WTC11 (cell line): ENCODE measurements at regions not wholly inside any gene's neighbourhood (a gene's known extent, or its start where the extent isn't known, plus 50 kb on each side); places are given as distances from the start of the nearest gene placed in this dataset.

Source experiments
- ATAC-seq: fragments of 200-7000 bp; cut with Tn5 transposase; 2 replicates; pipeline ENCODE4 v1.10.0; 2021; ENCODE audit warnings: mild to moderate bottlenecking, moderate library complexity
- CTCF ChIA-PET: fragments of 300-600 bp; sonication (Branson Sonifier 250); formaldehyde crosslinking; loops from one replicate; lab custom pipeline; 2021; ENCODE audit warnings: antibody characterized with exemption; lab: Charles Lee
- POLR2A ChIA-PET: fragments of 350-600 bp; sonication (Branson Sonifier 250); formaldehyde crosslinking; loops from one replicate; lab custom pipeline; 2021; ENCODE audit warnings: antibody characterized with exemption; lab: Charles Lee
- DNase-seq: peaks from one replicate; pipeline ENCODE4 v3.0.0; 2021; ENCODE audit warnings: low spot score
- H3K27ac Mint-ChIP-seq: 2 replicates; pipeline ENCODE4 v1.8.0; 2021; ENCODE audit warnings: mixed read lengths
- H3K27me3 Mint-ChIP-seq: 2 replicates; pipeline ENCODE4 v1.8.0; 2021; ENCODE audit warnings: low read depth, mild to moderate bottlenecking, moderate library complexity, mixed read lengths
- H3K36me3 Mint-ChIP-seq: 2 replicates; pipeline ENCODE4 v1.8.0; 2021; ENCODE audit warnings: mixed read lengths
- H3K4me1 Mint-ChIP-seq: 2 replicates; pipeline ENCODE4 v1.8.0; 2022; ENCODE audit warnings: mixed read lengths
- H3K4me3 Mint-ChIP-seq: 2 replicates; pipeline ENCODE4 v1.8.0; 2021; ENCODE audit warnings: mild to moderate bottlenecking, moderate library complexity, mixed read lengths
- H3K9me3 Mint-ChIP-seq: 2 replicates; pipeline ENCODE4 v1.8.0; 2021; ENCODE audit warnings: mixed read lengths
- ATF1 ChIP-seq: sonication (generic); formaldehyde crosslinking; IDR thresholded peaks from 2 replicates; pipeline ENCODE4 v1.8.1; 2023; ENCODE audit warnings: mild to moderate bottlenecking, moderate library complexity, missing genetic modification reagents
- EMX1 ChIP-seq: fragments of 250-450 bp; sonication (Bioruptor Pico); IDR thresholded peaks from 2 replicates; pipeline ENCODE4 v1.8.0; 2021; ENCODE audit warnings: mild to moderate bottlenecking
- FOXK1 ChIP-seq: sonication (generic); formaldehyde crosslinking; IDR thresholded peaks from 2 replicates; pipeline ENCODE4 v1.8.0; 2022; ENCODE audit warnings: mild to moderate bottlenecking, moderate library complexity, missing genetic modification reagents
- JUN ChIP-seq: sonication (generic); formaldehyde crosslinking; IDR thresholded peaks from 2 replicates; pipeline ENCODE4 v1.8.0; 2023; ENCODE audit warnings: mild to moderate bottlenecking, missing genetic modification reagents
- KAT7 ChIP-seq: sonication (generic); formaldehyde crosslinking; IDR thresholded peaks from 2 replicates; pipeline ENCODE4 v1.8.1; 2023; ENCODE audit warnings: missing genetic modification reagents, mild to moderate bottlenecking, borderline replicate concordance
- NFE2L1 ChIP-seq: sonication (generic); formaldehyde crosslinking; IDR thresholded peaks from 2 replicates; pipeline ENCODE4 v1.8.1; 2023; ENCODE audit warnings: missing genetic modification reagents
- NR1H2 ChIP-seq: sonication (generic); formaldehyde crosslinking; IDR thresholded peaks from 2 replicates; pipeline ENCODE4 v1.9.0; 2021; ENCODE audit warnings: mild to moderate bottlenecking, moderate library complexity, missing genetic modification reagents
- NR2C2 ChIP-seq: sonication (generic); formaldehyde crosslinking; IDR thresholded peaks from 2 replicates; pipeline ENCODE4 v1.8.0; 2022; ENCODE audit warnings: mild to moderate bottlenecking, missing genetic modification reagents
- NR3C1 ChIP-seq: sonication (generic); formaldehyde crosslinking; conservative IDR thresholded peaks from 2 replicates; pipeline ENCODE4 v1.8.1; 2023; ENCODE audit warnings: low read depth, mild to moderate bottlenecking, missing genetic modification reagents
- OVOL2 ChIP-seq: fragments of 250-450 bp; sonication (Bioruptor Pico); IDR thresholded peaks from 2 replicates; pipeline ENCODE4 v1.9.0; 2021; ENCODE audit warnings: mild to moderate bottlenecking, borderline replicate concordance
- RORB ChIP-seq: fragments of 250-450 bp; sonication (Bioruptor Pico); IDR thresholded peaks from 2 replicates; pipeline ENCODE4 v1.9.0; 2021; ENCODE audit warnings: mild to moderate bottlenecking
- ZNF138 ChIP-seq: sonication (generic); formaldehyde crosslinking; conservative IDR thresholded peaks from 2 replicates; pipeline ENCODE4 v1.8.1; 2022; ENCODE audit warnings: mild to moderate bottlenecking, moderate library complexity, missing genetic modification reagents
- ZNF232 ChIP-seq: sonication (generic); formaldehyde crosslinking; IDR thresholded peaks from 2 replicates; pipeline ENCODE4 v1.8.0; 2022; ENCODE audit warnings: mild to moderate bottlenecking, missing genetic modification reagents
- ZNF317 ChIP-seq: sonication (generic); formaldehyde crosslinking; IDR thresholded peaks from 2 replicates; pipeline ENCODE4 v1.8.1; 2023; ENCODE audit warnings: low read depth, mild to moderate bottlenecking, moderate library complexity, missing genetic modification reagents, borderline replicate concordance
- TF ChIP-seq, protein P1 (sequence below): sonication (generic); formaldehyde crosslinking; IDR thresholded peaks from 2 replicates; pipeline ENCODE4 v1.8.1; 2023; ENCODE audit warnings: mild to moderate bottlenecking, missing genetic modification reagents, moderate library complexity
- TF ChIP-seq, protein P2 (sequence below): fragments of 200-600 bp; IDR thresholded peaks from 2 replicates; pipeline ENCODE4 v1.8.0; 2022; ENCODE audit warnings: antibody characterized with exemption
- TF ChIP-seq, protein P3 (sequence below): fragments of 250-450 bp; sonication (Bioruptor Pico); IDR thresholded peaks from 2 replicates; pipeline ENCODE4 v1.9.0; 2021; ENCODE audit warnings: mild to moderate bottlenecking, borderline replicate concordance
- TF ChIP-seq, protein P4 (sequence below): sonication (generic); formaldehyde crosslinking; IDR thresholded peaks from 2 replicates; pipeline ENCODE4 v1.8.0; 2022; ENCODE audit warnings: mild to moderate bottlenecking, missing genetic modification reagents
- TF ChIP-seq, protein P5 (sequence below): sonication (generic); formaldehyde crosslinking; conservative IDR thresholded peaks from 2 replicates; pipeline ENCODE4 v1.8.1; 2023; ENCODE audit warnings: mild to moderate bottlenecking, low read depth, missing genetic modification reagents, moderate library complexity
- TF ChIP-seq, protein P6 (sequence below): sonication (generic); formaldehyde crosslinking; IDR thresholded peaks from 2 replicates; pipeline ENCODE4 v1.8.1; 2023; ENCODE audit warnings: mild to moderate bottlenecking, moderate library complexity, missing genetic modification reagents

DNA sequence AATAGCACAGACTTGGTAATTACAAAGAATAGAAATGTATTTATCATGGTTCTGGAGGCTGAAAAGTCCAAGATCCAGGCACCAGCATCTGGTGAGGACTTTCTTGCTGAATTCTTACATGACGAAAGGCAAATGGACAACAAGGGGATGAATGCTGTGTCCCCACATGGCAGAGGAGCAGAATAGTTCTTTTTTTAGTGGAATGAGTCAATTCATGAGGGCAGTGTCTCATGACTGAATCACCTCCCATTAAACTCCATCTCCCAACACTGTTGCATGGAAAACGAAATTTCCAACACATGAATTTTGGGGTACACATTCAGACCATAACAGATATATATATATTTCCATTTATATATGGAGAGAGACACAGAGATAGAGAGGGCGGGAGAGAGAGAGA lies 628.3 kb downstream of the TRIML1 start:
- POLR2A ChIA-PET, result no interaction called here
- H3K9me3 Mint-ChIP-seq, result peaks cover 48% of the 10 kb centered on the region
- peaks cover 20% of the 10 kb centered on the region for H3K36me3 Mint-ChIP-seq
- no peaks in the 10 kb centered on the region for H3K4me1 Mint-ChIP-seq
- no peak overlapping the region for H3K4me3 Mint-ChIP-seq
- no peak for TF ChIP-seq ZNF138 (CRISPR knock-in tag)
- no peak for TF ChIP-seq NFE2L1 (CRISPR knock-in tag)
- no peak for TF ChIP-seq NR3C1 (CRISPR knock-in tag)
- TF ChIP-seq, protein P1, sequence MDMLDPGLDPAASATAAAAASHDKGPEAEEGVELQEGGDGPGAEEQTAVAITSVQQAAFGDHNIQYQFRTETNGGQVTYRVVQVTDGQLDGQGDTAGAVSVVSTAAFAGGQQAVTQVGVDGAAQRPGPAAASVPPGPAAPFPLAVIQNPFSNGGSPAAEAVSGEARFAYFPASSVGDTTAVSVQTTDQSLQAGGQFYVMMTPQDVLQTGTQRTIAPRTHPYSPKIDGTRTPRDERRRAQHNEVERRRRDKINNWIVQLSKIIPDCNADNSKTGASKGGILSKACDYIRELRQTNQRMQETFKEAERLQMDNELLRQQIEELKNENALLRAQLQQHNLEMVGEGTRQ, result no peak
- TF ChIP-seq ZNF232 (CRISPR knock-in tag), result no peak
- TF ChIP-seq NR2C2, result no peak
- TF ChIP-seq EMX1, result no peak
- no peak for DNase-seq
- no peak overlapping the region for H3K27ac Mint-ChIP-seq
- H3K27me3 Mint-ChIP-seq, result no peaks in the 10 kb centered on the region
- no peak for ATAC-seq
- CTCF ChIA-PET, result interaction anchor here (0.7 kb wide), 1 partner anchor 14 kb away, joined by 4 read pairs; no protein-coding TSS in a partner anchor

DNA sequence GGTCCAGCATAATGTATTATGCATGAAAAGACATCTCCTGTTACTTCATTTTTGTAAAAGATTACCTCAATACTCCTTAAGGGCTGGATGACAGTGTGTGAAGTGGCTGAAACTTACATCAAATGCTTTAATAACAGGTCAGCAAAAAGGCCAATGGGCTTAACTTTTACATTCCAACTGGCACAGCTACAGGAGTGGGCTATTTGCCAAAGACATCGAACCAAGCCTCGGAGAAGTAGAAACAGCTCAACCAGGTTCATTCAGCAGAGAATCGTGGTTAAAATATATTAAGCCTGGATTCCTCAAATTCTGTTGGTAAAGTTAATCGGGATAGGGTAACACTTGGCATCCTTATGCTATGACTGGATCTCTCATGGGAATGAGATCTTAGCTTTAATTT lies 639.7 kb downstream of the TRIML1 start:
- DNase-seq (no peak), ATAC-seq (no peak)
- Mint-ChIP-seq H3K9me3 (no peaks in the 10 kb centered on the region), H3K4me3 (no peak overlapping the region), H3K27me3 (no peaks in the 10 kb centered on the region), H3K36me3 (no peaks in the 10 kb centered on the region), H3K27ac (no peak overlapping the region; the same call in 1 of the 2 replicates), H3K4me1 (peaks cover 26% of the 10 kb centered on the region)
- TF ChIP-seq OVOL2 (CRISPR knock-in tag) (no peak), JUN (CRISPR knock-in tag) (no peak), NR1H2 (CRISPR knock-in tag) (no peak), ZNF232 (CRISPR knock-in tag) (no peak), ATF1 (CRISPR knock-in tag) (no peak)
- TF ChIP-seq, protein P2, sequence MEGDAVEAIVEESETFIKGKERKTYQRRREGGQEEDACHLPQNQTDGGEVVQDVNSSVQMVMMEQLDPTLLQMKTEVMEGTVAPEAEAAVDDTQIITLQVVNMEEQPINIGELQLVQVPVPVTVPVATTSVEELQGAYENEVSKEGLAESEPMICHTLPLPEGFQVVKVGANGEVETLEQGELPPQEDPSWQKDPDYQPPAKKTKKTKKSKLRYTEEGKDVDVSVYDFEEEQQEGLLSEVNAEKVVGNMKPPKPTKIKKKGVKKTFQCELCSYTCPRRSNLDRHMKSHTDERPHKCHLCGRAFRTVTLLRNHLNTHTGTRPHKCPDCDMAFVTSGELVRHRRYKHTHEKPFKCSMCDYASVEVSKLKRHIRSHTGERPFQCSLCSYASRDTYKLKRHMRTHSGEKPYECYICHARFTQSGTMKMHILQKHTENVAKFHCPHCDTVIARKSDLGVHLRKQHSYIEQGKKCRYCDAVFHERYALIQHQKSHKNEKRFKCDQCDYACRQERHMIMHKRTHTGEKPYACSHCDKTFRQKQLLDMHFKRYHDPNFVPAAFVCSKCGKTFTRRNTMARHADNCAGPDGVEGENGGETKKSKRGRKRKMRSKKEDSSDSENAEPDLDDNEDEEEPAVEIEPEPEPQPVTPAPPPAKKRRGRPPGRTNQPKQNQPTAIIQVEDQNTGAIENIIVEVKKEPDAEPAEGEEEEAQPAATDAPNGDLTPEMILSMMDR, result no peak
- TF ChIP-seq, protein P1, result no peak
- ChIA-PET CTCF (interaction anchor here (0.5 kb wide), 1 partner anchor 251 kb away, joined by 3 read pairs; no protein-coding TSS in a partner anchor), POLR2A (no interaction called here)

DNA sequence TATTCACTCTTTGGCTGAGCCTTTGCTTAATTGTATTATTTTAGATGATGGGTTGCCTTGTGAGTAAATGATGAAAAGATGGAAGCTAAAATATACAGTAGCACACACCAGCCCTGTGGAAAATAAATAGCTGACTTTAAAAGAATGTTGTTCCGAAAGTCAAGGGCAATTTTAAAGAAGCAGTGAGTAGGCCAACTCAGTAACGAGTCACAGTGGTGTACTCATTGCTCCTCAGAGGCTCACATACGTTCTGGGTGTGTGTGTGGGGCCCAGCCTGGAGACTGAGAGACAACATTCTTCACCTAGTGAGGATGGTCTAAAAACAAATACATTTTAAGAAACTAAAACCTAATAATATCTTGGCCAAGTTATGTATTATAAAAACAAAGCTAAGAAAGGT lies 640.3 kb downstream of the TRIML1 start:
- Mint-ChIP-seq H3K27ac (no peak overlapping the region; the same call in 1 of the 2 replicates), H3K9me3 (no peaks in the 10 kb centered on the region), H3K27me3 (no peaks in the 10 kb centered on the region), H3K36me3 (no peaks in the 10 kb centered on the region), H3K4me3 (no peak overlapping the region), H3K4me1 (peaks cover 19% of the 10 kb centered on the region)
- ATAC-seq, result no peak
- POLR2A ChIA-PET, result no interaction called here
- no peak for TF ChIP-seq KAT7
- TF ChIP-seq RORB (CRISPR knock-in tag), result no peak
- TF ChIP-seq, protein P3, sequence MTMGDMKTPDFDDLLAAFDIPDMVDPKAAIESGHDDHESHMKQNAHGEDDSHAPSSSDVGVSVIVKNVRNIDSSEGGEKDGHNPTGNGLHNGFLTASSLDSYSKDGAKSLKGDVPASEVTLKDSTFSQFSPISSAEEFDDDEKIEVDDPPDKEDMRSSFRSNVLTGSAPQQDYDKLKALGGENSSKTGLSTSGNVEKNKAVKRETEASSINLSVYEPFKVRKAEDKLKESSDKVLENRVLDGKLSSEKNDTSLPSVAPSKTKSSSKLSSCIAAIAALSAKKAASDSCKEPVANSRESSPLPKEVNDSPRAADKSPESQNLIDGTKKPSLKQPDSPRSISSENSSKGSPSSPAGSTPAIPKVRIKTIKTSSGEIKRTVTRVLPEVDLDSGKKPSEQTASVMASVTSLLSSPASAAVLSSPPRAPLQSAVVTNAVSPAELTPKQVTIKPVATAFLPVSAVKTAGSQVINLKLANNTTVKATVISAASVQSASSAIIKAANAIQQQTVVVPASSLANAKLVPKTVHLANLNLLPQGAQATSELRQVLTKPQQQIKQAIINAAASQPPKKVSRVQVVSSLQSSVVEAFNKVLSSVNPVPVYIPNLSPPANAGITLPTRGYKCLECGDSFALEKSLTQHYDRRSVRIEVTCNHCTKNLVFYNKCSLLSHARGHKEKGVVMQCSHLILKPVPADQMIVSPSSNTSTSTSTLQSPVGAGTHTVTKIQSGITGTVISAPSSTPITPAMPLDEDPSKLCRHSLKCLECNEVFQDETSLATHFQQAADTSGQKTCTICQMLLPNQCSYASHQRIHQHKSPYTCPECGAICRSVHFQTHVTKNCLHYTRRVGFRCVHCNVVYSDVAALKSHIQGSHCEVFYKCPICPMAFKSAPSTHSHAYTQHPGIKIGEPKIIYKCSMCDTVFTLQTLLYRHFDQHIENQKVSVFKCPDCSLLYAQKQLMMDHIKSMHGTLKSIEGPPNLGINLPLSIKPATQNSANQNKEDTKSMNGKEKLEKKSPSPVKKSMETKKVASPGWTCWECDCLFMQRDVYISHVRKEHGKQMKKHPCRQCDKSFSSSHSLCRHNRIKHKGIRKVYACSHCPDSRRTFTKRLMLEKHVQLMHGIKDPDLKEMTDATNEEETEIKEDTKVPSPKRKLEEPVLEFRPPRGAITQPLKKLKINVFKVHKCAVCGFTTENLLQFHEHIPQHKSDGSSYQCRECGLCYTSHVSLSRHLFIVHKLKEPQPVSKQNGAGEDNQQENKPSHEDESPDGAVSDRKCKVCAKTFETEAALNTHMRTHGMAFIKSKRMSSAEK (CRISPR knock-in tag), result no peak
- TF ChIP-seq, protein P4, sequence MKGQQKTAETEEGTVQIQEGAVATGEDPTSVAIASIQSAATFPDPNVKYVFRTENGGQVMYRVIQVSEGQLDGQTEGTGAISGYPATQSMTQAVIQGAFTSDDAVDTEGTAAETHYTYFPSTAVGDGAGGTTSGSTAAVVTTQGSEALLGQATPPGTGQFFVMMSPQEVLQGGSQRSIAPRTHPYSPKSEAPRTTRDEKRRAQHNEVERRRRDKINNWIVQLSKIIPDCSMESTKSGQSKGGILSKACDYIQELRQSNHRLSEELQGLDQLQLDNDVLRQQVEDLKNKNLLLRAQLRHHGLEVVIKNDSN (CRISPR knock-in tag), result no peak
- TF ChIP-seq FOXK1 (CRISPR knock-in tag), result no peak
- TF ChIP-seq ZNF317 (CRISPR knock-in tag), result no peak
- TF ChIP-seq, protein P5, sequence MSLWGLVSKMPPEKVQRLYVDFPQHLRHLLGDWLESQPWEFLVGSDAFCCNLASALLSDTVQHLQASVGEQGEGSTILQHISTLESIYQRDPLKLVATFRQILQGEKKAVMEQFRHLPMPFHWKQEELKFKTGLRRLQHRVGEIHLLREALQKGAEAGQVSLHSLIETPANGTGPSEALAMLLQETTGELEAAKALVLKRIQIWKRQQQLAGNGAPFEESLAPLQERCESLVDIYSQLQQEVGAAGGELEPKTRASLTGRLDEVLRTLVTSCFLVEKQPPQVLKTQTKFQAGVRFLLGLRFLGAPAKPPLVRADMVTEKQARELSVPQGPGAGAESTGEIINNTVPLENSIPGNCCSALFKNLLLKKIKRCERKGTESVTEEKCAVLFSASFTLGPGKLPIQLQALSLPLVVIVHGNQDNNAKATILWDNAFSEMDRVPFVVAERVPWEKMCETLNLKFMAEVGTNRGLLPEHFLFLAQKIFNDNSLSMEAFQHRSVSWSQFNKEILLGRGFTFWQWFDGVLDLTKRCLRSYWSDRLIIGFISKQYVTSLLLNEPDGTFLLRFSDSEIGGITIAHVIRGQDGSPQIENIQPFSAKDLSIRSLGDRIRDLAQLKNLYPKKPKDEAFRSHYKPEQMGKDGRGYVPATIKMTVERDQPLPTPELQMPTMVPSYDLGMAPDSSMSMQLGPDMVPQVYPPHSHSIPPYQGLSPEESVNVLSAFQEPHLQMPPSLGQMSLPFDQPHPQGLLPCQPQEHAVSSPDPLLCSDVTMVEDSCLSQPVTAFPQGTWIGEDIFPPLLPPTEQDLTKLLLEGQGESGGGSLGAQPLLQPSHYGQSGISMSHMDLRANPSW (CRISPR knock-in tag), result no peak
- TF ChIP-seq, protein P6, sequence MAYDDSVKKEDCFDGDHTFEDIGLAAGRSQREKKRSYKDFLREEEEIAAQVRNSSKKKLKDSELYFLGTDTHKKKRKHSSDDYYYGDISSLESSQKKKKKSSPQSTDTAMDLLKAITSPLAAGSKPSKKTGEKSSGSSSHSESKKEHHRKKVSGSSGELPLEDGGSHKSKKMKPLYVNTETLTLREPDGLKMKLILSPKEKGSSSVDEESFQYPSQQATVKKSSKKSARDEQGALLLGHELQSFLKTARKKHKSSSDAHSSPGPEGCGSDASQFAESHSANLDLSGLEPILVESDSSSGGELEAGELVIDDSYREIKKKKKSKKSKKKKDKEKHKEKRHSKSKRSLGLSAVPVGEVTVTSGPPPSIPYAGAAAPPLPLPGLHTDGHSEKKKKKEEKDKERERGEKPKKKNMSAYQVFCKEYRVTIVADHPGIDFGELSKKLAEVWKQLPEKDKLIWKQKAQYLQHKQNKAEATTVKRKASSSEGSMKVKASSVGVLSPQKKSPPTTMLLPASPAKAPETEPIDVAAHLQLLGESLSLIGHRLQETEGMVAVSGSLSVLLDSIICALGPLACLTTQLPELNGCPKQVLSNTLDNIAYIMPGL (CRISPR knock-in tag), result no peak
- TF ChIP-seq, all 79 proteins: peak for 0
- CTCF ChIA-PET, result interaction anchor here (0.6 kb wide), 1 partner anchor 52 kb away, joined by 4 read pairs; no protein-coding TSS in a partner anchor
- no peak for DNase-seq
